Sigmoid colon (tissue), 6 donors: ENCODE measurements at regions not wholly inside any gene's neighbourhood (a gene's known extent, or its start where the extent isn't known, plus 50 kb on each side); places are given as distances from the start of the nearest gene placed in this dataset.

Experiments used
- DNase-seq: peaks from one replicate; pipeline ENCODE4 v3.0.0-alpha.2; 2019
- H3K27ac ChIP-seq, 4 donors: fragments of 200-600 bp; sonication (generic); one replicate each; pipeline ENCODE4 v1.5.1; 2016 to 2019; ENCODE audit warnings: mild to moderate bottlenecking in 1 of 4
- H3K27me3 ChIP-seq, 3 donors: fragments of 200-600 bp; sonication (generic); one replicate each; pipeline ENCODE4 v1.5.1; 2019; ENCODE audit warnings: mild to moderate bottlenecking in 1 of 3
- H3K36me3 ChIP-seq, 4 donors: fragments of 200-600 bp; sonication (generic); one replicate each; pipeline ENCODE4 v1.5.1; 2016 to 2019
- H3K4me1 ChIP-seq, 4 donors: fragments of 200-600 bp; sonication (generic); one replicate each; pipeline ENCODE4 v1.5.1; 2017 to 2019
- H3K4me3 ChIP-seq, 4 donors: fragments of 200-600 bp; sonication (generic); one replicate each; pipeline ENCODE4 v1.5.1; 2017 to 2019; ENCODE audit warnings: mild to moderate bottlenecking in 2 of 4, moderate library complexity in 1 of 4
- H3K9me3 ChIP-seq, 4 donors: fragments of 200-600 bp in 3 of 4; sonication (generic) in 3 of 4; one replicate each; pipeline versions ENCODE4 v1.5.1 to v1.6.1; 2013 to 2019
- EP300 ChIP-seq, 4 donors: sonication (generic); formaldehyde crosslinking; IDR thresholded peaks; one replicate each; pipeline ENCODE4 v1.6.1; 2017; ENCODE audit warnings: antibody characterized with exemption in 4 of 4
- POLR2A ChIP-seq, 2 donors: fragments of 450-650 bp; IDR thresholded peaks; one replicate each; pipeline ENCODE4 v1.6.1; 2016; ENCODE audit warnings: antibody characterized with exemption in 2 of 2, mild to moderate bottlenecking in 2 of 2, moderate library complexity in 2 of 2
- POLR2AphosphoS5 ChIP-seq, 4 donors: sonication (generic); formaldehyde crosslinking; IDR thresholded peaks; one replicate each; pipeline ENCODE4 v1.6.1; 2017; ENCODE audit warnings: antibody characterized with exemption in 4 of 4
- WGBS, 2 donors: extraction: QIAGEN DNeasy Blood & Tissue Kit; methylation state at CpG; one replicate each; pipeline ENCODE4 v1.1.7; 2013; 5-methylcytosine and 5-hydroxymethylcytosine counted together
- intact Hi-C: fragments of 100-400 bp; cut with DNase I; formaldehyde crosslinking; loops from one replicate; pipeline ENCODE4 v1.15.1; 2023
- small RNA-seq, 3 donors: library from RNA; depleted of rRNA; stranded (forward); fragments of <200 nt; gene quantifications; one replicate each; pipeline ENCODE3, GENCODE V24; 2016
- TF ChIP-seq, protein P1 (sequence below), 4 experiments: fragments of 450-650 bp in 3 of 4; fragments of 200-600 bp in 1 of 4; IDR thresholded peaks; one replicate each; pipeline ENCODE4 v1.5.1; 2016 to 2019; ENCODE audit warnings: antibody characterized with exemption in 4 of 4, mild to moderate bottlenecking in 3 of 4, moderate library complexity in 2 of 4
- donor health status: healthy with polysubstance abuse.
- donor health status: healthy.

DNA sequence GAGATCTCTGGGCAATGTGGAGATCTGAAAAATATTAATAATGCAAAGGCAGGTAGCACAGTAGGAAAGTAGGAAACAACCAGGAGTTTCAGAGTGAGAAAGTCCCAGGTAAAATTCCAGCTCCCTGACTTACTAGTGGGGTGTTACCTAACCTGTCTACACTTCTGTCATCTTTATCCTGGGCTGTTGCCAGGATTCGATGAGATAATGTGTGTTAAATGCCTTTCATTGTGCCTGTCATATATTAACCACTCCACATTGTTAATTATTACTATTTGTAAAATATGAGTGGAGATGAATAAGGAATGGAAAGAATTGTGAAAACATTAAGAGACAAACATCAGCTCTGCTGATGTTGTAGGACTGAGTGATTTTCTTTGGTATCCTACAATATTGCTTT, 50.0 kb upstream of the FRMD4A start:
- intact Hi-C loops: no loop called here
- WGBS, 2 donors: 27 to 62% methylated on average over 1 of the region's 1 CpG
- Histone ChIP-seq H3K4me3 (no peak overlapping the region), H3K27me3 (no peaks in the 10 kb centered on the region), H3K9me3 (no peaks in the 10 kb centered on the region), H3K36me3 (no peaks in the 10 kb centered on the region), H3K4me1 (no peaks in the 10 kb centered on the region), H3K27ac (no peak overlapping the region)
- no peak for TF ChIP-seq EP300 (IDR thresholded peaks at IDR 0.05)
- TF ChIP-seq POLR2AphosphoS5 (IDR thresholded peaks at IDR 0.05): no peak
- TF ChIP-seq POLR2A (IDR thresholded peaks at IDR 0.05): no peak
- TF ChIP-seq, protein P1, sequence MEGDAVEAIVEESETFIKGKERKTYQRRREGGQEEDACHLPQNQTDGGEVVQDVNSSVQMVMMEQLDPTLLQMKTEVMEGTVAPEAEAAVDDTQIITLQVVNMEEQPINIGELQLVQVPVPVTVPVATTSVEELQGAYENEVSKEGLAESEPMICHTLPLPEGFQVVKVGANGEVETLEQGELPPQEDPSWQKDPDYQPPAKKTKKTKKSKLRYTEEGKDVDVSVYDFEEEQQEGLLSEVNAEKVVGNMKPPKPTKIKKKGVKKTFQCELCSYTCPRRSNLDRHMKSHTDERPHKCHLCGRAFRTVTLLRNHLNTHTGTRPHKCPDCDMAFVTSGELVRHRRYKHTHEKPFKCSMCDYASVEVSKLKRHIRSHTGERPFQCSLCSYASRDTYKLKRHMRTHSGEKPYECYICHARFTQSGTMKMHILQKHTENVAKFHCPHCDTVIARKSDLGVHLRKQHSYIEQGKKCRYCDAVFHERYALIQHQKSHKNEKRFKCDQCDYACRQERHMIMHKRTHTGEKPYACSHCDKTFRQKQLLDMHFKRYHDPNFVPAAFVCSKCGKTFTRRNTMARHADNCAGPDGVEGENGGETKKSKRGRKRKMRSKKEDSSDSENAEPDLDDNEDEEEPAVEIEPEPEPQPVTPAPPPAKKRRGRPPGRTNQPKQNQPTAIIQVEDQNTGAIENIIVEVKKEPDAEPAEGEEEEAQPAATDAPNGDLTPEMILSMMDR (IDR thresholded peaks at IDR 0.05): no peak
- no peak for DNase-seq

Small RNA genes lying in the stretch of these regions (small RNA-seq; reads per million reads assigned to genes)
- gene MIR1265 (0 to 0.11 (median 0) reads per million in 3 donors), gene MIR4293 (0 reads per million in 3 donors)
